Erythroblast (primary cell): ENCODE measurements at regions not wholly inside any gene's neighbourhood (a gene's known extent, or its start where the extent isn't known, plus 50 kb on each side); places are given as distances from the start of the nearest gene placed in this dataset.

Source experiments
- GATA1 ChIP-seq: IDR thresholded peaks from 2 replicates; pipeline ENCODE4 v1.6.1; 2011; ENCODE audit warnings: low read depth, mild to moderate bottlenecking, control low read depth, low read length, moderate library complexity
- POLR2A ChIP-seq: IDR thresholded peaks from 2 replicates; pipeline ENCODE4 v1.6.1; 2011; ENCODE audit warnings: mild to moderate bottlenecking, low read length

GRCh38 chr6:3619800-3620199 lies 131.7 kb downstream of the PXDC1 start:
- TF ChIP-seq POLR2A (no peak), GATA1 (no peak)
